ENCODE measurements at regions not wholly inside any gene's neighbourhood (a gene's known extent, or its start where the extent isn't known, plus 50 kb on each side); places are given as distances from the start of the nearest gene placed in this dataset.

GRCh38 chr2:235377176-235377575 is 116.7 kb upstream of the AGAP1 start:
- intact Hi-C loops (cut with DNase I), result no loop called here
- no peak for DNase-seq (ENCODE audit: low spot score)

DNA sequence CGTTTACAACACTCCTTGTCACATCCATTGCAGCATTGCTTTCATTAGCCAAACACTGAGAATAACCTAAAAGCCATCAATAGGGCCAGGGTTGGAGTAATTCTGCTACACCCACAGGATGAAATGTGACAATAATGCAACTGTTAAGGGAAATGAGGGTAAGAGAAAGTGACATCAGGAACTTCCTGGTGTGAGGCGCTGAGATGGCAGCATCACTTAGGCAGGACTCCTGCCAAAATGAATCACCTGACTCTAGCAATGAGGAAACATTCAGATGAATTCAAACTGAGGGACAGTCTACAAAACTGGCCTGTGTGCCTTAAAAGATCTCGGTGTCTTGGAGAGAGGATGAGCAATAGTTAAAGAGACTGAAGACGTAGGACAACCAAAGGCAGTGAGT is 115.6 kb upstream of the AGAP1 start:
- intact Hi-C loops (cut with DNase I), result no loop called here
- no peak for DNase-seq (ENCODE audit: low spot score)

DNA sequence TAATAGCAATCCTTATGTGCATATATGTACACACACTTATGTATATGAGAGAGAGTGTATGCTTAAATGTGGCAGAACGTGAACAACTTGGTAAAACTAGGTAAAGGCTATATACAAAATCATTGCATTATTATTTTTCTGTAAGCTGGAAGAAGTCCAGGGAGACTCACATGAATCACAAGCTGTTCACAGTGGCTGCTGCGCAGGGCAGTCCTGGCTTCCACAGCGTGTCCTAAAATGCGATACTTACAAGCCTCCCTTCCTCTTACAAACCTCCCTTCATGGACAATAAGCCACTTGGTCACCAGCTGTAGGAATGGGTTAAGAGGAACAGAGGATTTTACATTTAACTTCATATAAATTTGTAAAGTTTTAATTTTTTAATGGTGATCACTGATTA is 114.9 kb upstream of the AGAP1 start:
- intact Hi-C loops (cut with DNase I), result no loop called here
- no peak for DNase-seq (ENCODE audit: low spot score)

GRCh38 chr2:235381261-235381912 is 112.5 kb upstream of the AGAP1 start:
- no peak for DNase-seq (ENCODE audit: low spot score)
- intact Hi-C loops (cut with DNase I), result no loop called here

DNA sequence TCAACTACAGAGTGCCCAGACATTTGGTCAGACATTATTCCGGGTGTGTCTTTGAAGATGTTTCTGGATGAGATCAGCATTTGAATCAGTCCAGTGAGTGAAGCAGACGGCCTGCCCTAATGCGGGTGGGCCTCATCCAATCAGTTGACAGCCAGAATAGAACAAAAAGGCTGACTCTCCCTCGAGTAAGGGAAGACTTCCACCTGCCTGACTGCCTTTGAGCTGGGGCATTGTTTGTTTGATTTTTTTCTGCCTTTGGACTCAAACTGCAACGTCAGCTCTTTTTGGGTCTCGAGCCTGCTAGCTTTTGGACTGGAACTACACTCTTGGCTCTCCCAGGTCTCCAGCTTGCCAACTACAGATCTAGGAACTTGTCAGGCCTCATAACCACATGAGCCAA is 111.7 kb upstream of the AGAP1 start:
- intact Hi-C loops (cut with DNase I), result no loop called here
- DNase-seq (ENCODE audit: low spot score), result no peak

GRCh38 chr2:235382601-235383000 is 111.2 kb upstream of the AGAP1 start:
- DNase-seq (ENCODE audit: low spot score), result no peak
- intact Hi-C loops (cut with DNase I), result no loop called here

DNA sequence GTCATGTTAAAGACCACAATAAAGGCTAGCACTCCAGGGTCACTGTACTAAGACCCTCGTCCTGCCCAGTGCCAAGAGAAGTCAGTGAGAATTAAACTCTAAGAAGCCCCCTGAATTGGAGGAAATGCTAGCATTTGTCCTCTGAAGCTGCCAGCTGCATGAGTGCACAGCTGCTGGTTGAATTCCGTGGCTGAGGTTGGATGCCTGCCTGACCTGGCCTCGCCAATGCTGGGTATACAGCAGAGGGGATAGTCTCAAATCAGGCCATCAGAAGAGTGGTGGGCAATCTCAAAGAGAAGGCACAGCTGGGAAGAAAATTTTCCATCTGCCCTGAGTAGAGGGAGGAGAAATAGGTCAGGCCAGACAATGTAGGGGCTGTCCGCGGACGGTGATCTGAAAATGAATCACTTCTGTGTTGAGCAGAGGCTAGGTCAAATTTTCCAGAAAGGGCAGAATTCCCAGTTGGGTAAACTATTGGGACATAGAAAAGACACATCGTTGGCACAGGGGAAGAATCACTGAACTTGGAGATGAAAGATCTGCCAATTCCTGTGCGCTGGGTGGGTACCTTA is 110.5 kb upstream of the AGAP1 start:
- no peak for DNase-seq (ENCODE audit: low spot score)
- intact Hi-C loops (cut with DNase I), result no loop called here

DNA sequence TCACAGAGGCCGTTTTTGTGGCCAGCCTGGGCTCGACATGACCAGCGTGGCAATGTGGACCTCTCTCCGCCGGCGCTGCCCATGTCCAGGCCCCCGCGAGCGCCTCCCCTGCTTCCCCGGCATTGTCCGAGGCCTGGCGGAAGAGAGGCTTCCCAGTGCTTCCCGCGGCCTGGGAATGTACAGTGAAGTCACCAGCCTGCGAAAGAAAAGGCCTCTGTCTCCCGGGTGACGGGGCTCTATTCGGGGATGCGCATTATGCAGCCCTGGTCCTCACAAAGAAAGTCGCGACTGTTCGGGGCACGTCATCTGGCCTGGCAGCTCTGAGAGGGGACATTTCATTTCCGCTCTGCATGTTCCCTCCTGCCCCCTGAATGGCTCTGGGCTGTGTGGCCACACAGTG is 109.2 kb upstream of the AGAP1 start:
- no peak for DNase-seq (ENCODE audit: low spot score)
- intact Hi-C loops (cut with DNase I), result no loop called here

DNA sequence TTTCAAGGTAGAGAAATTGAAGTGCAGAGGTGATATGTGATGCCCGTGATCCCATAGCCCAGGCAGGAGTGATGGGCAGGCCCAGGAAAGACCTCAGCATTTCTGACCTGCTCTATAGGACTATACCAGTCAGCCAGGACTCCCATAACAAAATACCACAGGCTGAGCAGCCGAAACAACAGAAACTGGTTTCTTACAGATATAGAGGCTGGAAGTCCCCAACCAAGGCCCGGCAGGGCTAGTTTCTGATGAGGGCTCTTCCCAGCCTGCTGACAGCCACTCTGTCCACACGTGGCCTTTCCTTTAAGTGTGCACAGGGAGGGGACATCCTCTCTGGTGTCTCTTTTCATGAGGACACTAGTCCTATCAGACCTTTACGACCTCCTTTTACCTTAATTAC is 104.2 kb upstream of the AGAP1 start:
- intact Hi-C loops (cut with DNase I), result no loop called here
- no peak for DNase-seq (ENCODE audit: low spot score)

- DNase-seq (ENCODE audit: low spot score), result no peak
- intact Hi-C loops (cut with DNase I), result no loop called here
Observed at GRCh38 chr2:235390108-235390815, 103.6 kb upstream of the AGAP1 start.

DNA sequence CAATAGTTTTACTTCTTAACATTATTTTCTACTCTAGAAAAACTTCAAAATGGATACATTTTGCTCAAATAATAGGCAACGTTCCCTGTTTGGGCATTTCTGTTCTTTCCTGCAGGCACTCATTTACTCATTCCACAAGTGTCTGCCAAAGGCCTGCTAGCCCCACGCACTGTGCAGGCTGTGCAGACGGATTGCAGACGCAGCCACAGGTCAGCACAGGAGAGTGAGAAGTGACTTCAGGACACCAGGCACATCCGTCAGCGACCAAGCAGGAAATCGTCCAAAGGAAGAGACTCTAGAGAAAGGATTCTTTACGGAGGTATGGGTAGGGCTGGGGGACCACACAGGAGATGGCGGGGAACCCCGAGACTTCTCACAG is 103.0 kb upstream of the AGAP1 start:
- intact Hi-C loops (cut with DNase I), result no loop called here
- no peak for DNase-seq (ENCODE audit: low spot score)

DNA sequence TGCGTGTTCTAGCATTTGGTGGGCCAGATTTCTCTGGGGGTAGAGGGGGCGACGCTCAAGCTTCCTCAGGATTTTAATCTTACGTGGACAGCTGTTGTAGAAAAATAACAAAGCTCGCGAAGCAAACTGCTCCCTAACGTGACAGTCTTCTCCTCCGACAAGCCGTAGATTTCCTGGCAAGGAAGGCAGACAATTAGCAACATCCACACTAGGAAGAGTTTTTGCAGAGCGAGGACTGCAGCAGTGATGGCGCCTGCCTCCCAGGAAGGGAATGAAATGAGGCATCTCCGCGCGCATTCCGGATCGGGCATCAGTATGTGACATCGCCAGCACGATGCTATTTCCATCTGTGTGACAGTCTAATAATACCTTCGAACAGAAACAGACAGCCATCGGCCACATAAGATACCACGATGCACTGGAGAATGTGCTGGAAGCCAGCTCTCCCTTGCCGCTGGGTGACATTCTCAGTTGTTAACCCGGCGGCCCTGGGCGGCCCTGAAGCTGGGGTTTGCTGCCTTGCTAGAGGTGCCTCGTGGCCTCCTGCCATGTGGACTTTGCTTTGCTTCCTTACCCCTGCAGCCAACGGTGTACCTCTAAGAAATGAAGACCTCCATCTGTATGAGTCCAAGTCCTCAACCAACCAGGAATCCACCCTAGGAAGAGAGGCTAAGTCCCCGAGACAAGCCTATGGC is 101.8 kb upstream of the AGAP1 start:
- DNase-seq (ENCODE audit: low spot score), result no peak
- intact Hi-C loops (cut with DNase I), result no loop called here

DNA sequence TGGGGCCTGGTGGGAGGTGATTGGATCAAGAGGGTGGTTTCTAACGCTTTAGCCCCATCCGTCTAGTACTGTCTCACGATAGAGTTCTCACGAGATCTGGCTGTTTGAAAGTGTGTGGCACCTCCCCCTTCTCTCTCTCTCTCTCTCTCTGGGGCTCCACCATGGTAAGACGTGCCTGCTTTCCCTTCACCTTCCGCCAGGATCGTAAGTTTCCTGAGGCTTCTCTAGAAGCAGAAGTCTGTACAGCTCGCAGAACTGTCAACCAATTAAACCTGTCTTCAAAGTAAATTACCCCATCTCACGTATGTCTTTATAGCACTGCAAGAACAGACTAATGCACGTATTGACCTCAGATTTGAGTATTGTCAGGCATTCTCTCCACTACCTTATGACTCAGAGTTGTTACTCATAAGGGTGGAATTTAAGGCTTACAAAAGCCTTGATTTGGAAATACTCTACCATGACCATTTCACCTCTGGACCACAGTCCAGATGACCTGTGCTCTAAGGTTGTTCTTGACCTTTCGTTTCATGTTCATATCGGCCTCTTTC is 99.5 kb upstream of the AGAP1 start:
- intact Hi-C loops (cut with DNase I), result no loop called here
- no peak for DNase-seq (ENCODE audit: low spot score)

GRCh38 chr2:235396071-235396846 is 97.6 kb upstream of the AGAP1 start:
- intact Hi-C loops (cut with DNase I), result no loop called here
- no peak for DNase-seq (ENCODE audit: low spot score)

- no peak for DNase-seq (ENCODE audit: low spot score)
- intact Hi-C loops (cut with DNase I), result no loop called here
Observed at GRCh38 chr2:235398321-235398720, 95.5 kb upstream of the AGAP1 start.

- DNase-seq (ENCODE audit: low spot score), result no peak
- intact Hi-C loops (cut with DNase I), result no loop called here
Observed at GRCh38 chr2:235399895-235400294, 93.9 kb upstream of the AGAP1 start.

- intact Hi-C loops (cut with DNase I), result no loop called here
- no peak for DNase-seq (ENCODE audit: low spot score)
Observed at GRCh38 chr2:235402422-235402821, 91.4 kb upstream of the AGAP1 start.

DNA sequence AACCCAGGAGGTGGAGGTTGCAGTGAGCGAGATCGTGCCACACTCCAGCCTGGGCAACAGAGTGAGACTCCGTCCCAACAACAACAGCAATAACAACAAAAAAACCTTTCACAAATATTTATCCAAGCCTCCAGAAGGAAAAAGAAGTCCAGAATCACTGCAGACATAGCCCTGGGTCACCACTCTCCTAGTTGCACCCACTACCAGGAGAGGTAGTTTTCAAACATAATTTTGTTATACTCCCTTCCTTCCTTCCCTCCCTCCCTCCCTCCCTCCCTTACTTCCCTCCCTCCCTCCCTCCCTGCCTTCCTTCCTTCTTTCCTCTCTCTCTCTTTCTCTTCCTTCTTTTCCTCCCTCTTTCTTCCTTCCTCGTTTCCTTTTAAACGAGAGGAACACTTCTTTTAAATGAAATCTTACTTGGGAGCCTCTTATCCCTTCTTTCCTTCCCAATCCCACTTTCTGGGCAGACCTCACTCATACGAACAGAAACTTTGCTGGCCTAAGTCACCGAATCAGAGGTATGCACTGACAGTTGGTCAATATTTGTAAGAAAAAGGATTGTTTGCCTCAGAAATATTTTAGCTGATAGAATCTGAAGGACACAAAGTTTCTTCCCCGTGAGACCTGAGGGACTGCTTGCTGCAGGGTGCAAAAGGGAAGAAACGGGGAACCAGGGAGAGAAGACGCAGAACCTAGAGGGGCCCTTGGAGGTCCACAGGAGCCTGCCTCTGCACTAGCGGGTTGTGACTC is 88.1 kb upstream of the AGAP1 start:
- intact Hi-C loops (cut with DNase I), result no loop called here
- no peak for DNase-seq (ENCODE audit: low spot score)

GRCh38 chr2:235406430-235406829 is 87.4 kb upstream of the AGAP1 start:
- intact Hi-C loops (cut with DNase I), result no loop called here
- DNase-seq (ENCODE audit: low spot score), result no peak
